Breast epithelium (tissue), 4 donors: ENCODE measurements at regions not wholly inside any gene's neighbourhood (a gene's known extent, or its start where the extent isn't known, plus 50 kb on each side); places are given as distances from the start of the nearest gene placed in this dataset.

Experiments used
- DNase-seq, 2 donors: peaks; one replicate each; pipeline ENCODE4 v3.0.0-alpha.2; 2019; ENCODE audit warnings: low spot score in 2 of 2
- H3K27ac ChIP-seq, 2 donors: fragments of 200-600 bp; sonication (generic) in 1 of 2; one replicate each; pipeline ENCODE4 v1.5.1; 2016 to 2019; ENCODE audit warnings: mild to moderate bottlenecking in 1 of 2
- H3K27me3 ChIP-seq, 2 donors: fragments of 200-600 bp; sonication (generic) in 1 of 2; one replicate each; pipeline versions ENCODE4 v1.5.1 to v1.6.0; 2017 to 2019; ENCODE audit warnings: control low read depth in 1 of 2, mild to moderate bottlenecking in 1 of 2
- H3K36me3 ChIP-seq: fragments of 200-600 bp; one replicate; pipeline ENCODE4 v1.5.1; 2019
- H3K4me1 ChIP-seq, 2 donors: fragments of 200-600 bp; sonication (generic); one replicate each; pipeline ENCODE4 v1.5.1; 2016 to 2019; ENCODE audit warnings: control low read depth in 1 of 2
- H3K4me3 ChIP-seq, 3 donors: fragments of 200-600 bp; sonication (generic); 1 replicate in 2 of 3; 2 replicates in 1 of 3; pipeline ENCODE4 v1.5.1; 2016 to 2019; ENCODE audit warnings: mild to moderate bottlenecking in 3 of 3, moderate library complexity in 2 of 3
- H3K9me3 ChIP-seq, 2 donors: fragments of 200-600 bp; sonication (generic) in 1 of 2; one replicate each; pipeline ENCODE4 v1.5.1; 2016 to 2019; ENCODE audit warnings: control low read depth in 1 of 2
- POLR2A ChIP-seq: fragments of 450-650 bp; IDR thresholded peaks from one replicate; pipeline ENCODE4 v1.6.1; 2016; ENCODE audit warnings: antibody characterized with exemption, mild to moderate bottlenecking, moderate library complexity
- POLR2AphosphoS5 ChIP-seq, 3 donors: sonication (generic); formaldehyde crosslinking; IDR thresholded peaks; one replicate each; pipeline ENCODE4 v1.6.1; 2017; ENCODE audit warnings: antibody characterized with exemption in 3 of 3
- intact Hi-C: fragments of 100-400 bp; cut with DNase I; formaldehyde crosslinking; loops from one replicate; pipeline ENCODE4 v1.15.1; 2023; ENCODE audit warnings: low total_unique reads
- TF ChIP-seq, protein P1 (sequence below), 3 donors: fragments of 450-650 bp; IDR thresholded peaks; one replicate each; pipeline ENCODE4 v1.5.1; 2016 to 2017; ENCODE audit warnings: antibody characterized with exemption in 3 of 3, mild to moderate bottlenecking in 3 of 3, moderate library complexity in 3 of 3

DNA sequence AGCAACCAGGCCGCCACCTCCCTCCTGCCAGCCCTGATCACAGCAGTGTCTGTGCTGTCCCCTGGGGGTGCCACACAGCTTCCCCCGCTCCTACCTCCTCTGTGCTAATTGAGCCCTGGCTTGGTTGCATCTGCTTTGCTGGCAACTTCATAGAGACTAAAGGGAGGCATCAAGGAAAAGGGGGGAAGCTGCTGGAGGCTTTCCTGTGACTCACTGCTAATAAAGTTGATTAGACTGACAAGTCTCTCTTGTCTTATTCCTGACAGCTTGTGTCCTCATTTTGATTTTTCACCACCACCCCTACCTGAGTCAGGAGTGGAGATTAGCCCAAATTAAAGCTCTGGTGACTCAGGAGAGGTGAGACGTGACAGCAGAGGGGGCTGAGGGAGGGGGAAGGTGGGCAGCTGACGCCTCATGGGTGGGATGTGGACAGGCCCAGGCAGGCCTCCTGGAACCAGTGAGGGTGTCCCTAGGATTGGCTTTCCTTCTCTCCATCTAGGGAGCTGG, 310.0 kb downstream of the CBLN1 start:
- intact Hi-C loops, result no loop called here
- Histone ChIP-seq H3K4me1 (no peaks in the 10 kb centered on the region), H3K36me3 (no peaks in the 10 kb centered on the region), H3K27me3 (no peaks in the 10 kb centered on the region), H3K4me3 (no peak overlapping the region), H3K27ac (no peak overlapping the region), H3K9me3 (no peaks in the 10 kb centered on the region)
- TF ChIP-seq POLR2A, result no peak
- TF ChIP-seq POLR2AphosphoS5 (IDR thresholded peaks at IDR 0.05), result no peak
- TF ChIP-seq, protein P1, sequence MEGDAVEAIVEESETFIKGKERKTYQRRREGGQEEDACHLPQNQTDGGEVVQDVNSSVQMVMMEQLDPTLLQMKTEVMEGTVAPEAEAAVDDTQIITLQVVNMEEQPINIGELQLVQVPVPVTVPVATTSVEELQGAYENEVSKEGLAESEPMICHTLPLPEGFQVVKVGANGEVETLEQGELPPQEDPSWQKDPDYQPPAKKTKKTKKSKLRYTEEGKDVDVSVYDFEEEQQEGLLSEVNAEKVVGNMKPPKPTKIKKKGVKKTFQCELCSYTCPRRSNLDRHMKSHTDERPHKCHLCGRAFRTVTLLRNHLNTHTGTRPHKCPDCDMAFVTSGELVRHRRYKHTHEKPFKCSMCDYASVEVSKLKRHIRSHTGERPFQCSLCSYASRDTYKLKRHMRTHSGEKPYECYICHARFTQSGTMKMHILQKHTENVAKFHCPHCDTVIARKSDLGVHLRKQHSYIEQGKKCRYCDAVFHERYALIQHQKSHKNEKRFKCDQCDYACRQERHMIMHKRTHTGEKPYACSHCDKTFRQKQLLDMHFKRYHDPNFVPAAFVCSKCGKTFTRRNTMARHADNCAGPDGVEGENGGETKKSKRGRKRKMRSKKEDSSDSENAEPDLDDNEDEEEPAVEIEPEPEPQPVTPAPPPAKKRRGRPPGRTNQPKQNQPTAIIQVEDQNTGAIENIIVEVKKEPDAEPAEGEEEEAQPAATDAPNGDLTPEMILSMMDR (IDR thresholded peaks at IDR 0.05), result no peak
- DNase-seq, result no peak

DNA sequence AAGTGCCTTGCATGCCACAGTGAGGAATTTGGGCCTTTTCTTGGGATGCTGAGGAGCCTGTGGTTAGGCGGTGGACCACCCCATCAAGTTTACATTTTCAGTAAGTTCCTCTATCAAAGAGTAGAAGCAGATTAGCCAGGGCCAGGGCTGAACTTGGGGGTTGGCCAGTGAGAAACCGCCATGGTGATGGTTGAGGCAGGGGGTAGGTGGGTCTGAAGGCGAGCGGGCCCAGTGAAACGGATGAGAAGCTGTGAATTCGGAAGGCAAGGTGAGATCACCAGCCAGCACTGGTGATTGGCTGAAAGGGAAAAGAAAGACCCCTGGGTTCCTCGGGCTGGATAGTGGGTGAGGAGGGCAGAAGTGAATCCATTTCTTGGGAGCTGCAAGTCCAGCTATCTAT, 311.4 kb downstream of the CBLN1 start:
- TF ChIP-seq POLR2A, result no peak
- TF ChIP-seq, protein P1 (IDR thresholded peaks at IDR 0.05), result no peak
- TF ChIP-seq POLR2AphosphoS5 (IDR thresholded peaks at IDR 0.05), result no peak
- Histone ChIP-seq H3K4me3 (no peak overlapping the region), H3K4me1 (no peaks in the 10 kb centered on the region), H3K9me3 (no peaks in the 10 kb centered on the region), H3K27me3 (no peaks in the 10 kb centered on the region), H3K36me3 (no peaks in the 10 kb centered on the region), H3K27ac (no peak overlapping the region)
- no peak for DNase-seq
- intact Hi-C loops, result no loop called here

DNA sequence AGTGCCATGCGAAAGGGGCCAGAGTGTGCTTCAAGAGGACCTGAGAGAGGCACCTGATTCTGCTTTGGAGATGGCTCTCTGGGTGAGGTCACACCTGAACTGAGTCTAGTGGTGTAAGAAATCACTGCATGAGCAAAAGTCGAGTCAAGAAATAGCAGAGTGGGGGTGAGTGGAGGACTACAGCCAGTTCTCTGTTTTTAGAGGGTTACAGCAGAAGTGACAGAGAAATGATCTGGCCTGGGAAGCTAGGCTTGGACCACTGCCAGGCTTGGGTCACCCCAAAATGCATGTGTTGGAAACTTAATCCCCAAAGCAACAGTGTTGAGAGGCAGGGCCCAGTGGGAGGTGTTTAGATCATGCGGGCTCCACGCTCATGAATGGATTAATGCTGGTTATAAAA, 312.0 kb downstream of the CBLN1 start:
- no peak for DNase-seq

DNA sequence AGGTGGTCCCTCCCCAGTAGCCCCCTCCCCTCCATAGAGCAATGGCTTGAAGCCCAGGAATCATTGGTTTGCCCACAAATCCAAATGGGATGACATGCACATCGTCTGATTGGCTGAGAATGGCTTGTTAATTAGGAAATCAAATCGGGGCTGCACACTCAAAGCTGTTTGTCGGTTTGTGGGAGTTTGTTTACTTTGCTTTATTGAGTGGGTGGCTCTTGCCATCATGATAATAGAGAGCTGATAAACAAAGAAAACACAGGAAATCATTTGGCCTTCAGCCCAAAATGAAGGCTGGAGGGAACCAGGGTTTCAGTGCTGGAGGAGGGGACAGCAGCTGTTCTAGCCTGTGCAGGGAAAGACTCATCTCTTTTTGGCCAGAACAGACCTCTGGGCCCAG, 316.3 kb downstream of the CBLN1 start:
- no peaks in the 10 kb centered on the region for H3K27me3 ChIP-seq
- DNase-seq, result no peak
- intact Hi-C loops, result no loop called here
- H3K4me1 ChIP-seq, result no peaks in the 10 kb centered on the region
- TF ChIP-seq POLR2AphosphoS5 (IDR thresholded peaks at IDR 0.05), result no peak
- TF ChIP-seq, protein P1 (IDR thresholded peaks at IDR 0.05), result no peak
- TF ChIP-seq POLR2A, result no peak
- H3K27ac ChIP-seq, result no peak overlapping the region
- no peaks in the 10 kb centered on the region for H3K9me3 ChIP-seq
- no peak overlapping the region for H3K4me3 ChIP-seq
- no peaks in the 10 kb centered on the region for H3K36me3 ChIP-seq

More for the DNA sequence above, 312.0 kb downstream of the CBLN1 start:
- intact Hi-C loops, result no loop called here
- no peaks in the 10 kb centered on the region for H3K4me1 ChIP-seq
- H3K27ac ChIP-seq, result no peak overlapping the region
- no peak overlapping the region for H3K4me3 ChIP-seq
- TF ChIP-seq POLR2AphosphoS5 (IDR thresholded peaks at IDR 0.05) (no peak), POLR2A (no peak)
- TF ChIP-seq, protein P1 (IDR thresholded peaks at IDR 0.05), result no peak
- H3K27me3 ChIP-seq, result no peaks in the 10 kb centered on the region
- H3K9me3 ChIP-seq, result no peaks in the 10 kb centered on the region
- H3K36me3 ChIP-seq, result no peaks in the 10 kb centered on the region

DNA sequence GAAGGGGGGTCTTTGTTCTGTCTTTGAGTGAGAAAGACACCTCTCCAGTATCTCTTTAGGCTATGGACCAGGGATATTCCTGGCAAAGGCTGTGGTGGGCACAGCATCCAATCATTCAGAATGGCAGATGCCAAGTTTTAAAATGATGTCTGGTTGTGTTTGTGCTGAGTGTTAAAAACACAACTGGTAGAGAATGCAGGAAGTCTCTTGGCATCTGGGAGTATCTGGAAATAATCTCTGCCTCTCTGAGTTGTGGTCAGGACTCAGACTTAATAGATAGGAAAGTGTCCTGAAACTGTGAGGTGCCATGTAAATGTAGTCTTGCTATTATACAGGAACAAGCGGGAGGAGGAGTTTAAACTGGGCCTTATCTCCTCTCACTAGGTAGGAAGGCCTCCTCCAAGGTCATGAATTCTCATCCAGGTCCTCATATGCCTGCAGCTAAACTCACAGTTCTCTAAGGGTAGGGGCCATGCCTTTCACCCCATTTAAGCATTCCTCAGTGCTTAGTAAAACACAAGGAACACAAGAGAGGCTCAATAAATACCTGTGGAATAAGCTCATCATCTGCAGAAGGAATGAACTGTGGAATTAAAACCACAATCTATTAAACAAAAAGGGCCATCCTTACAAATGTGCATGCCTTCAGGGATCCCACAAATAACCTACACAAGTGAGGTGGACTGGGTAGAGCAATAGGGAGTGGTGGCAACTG, 317.6 kb downstream of the CBLN1 start:
- H3K9me3 ChIP-seq, result no peaks in the 10 kb centered on the region
- no peak for DNase-seq
- intact Hi-C loops, result loop anchor here (1.0 kb wide), 1 partner anchor 10 kb away; no protein-coding TSS in a partner anchor
- H3K4me3 ChIP-seq, result no peak overlapping the region
- H3K27me3 ChIP-seq, result no peaks in the 10 kb centered on the region
- H3K4me1 ChIP-seq, result no peaks in the 10 kb centered on the region
- no peak for TF ChIP-seq POLR2AphosphoS5 (IDR thresholded peaks at IDR 0.05)
- TF ChIP-seq, protein P1 (IDR thresholded peaks at IDR 0.05), result no peak
- no peak for TF ChIP-seq POLR2A
- no peak overlapping the region for H3K27ac ChIP-seq
- no peaks in the 10 kb centered on the region for H3K36me3 ChIP-seq
